Panc1 (cell line): ENCODE measurements at regions not wholly inside any gene's neighbourhood (a gene's known extent, or its start where the extent isn't known, plus 50 kb on each side); places are given as distances from the start of the nearest gene placed in this dataset.

Source experiments
- CTCF ChIP-seq: fragments of 450-650 bp; IDR thresholded peaks from 2 replicates; pipeline ENCODE4 v1.5.1; 2017; ENCODE audit warnings: mild to moderate bottlenecking
- POLR2AphosphoS5 ChIP-seq: IDR thresholded peaks from 2 replicates; pipeline ENCODE4 v1.6.1; 2012; ENCODE audit warnings: mild to moderate bottlenecking, low read depth, low read length, moderate library complexity
- REST ChIP-seq, 2 experiments: IDR thresholded peaks; 2 replicates each; pipeline ENCODE4 v1.6.1; 2011 to 2012; ENCODE audit warnings: low read depth in 2 of 2, control low read depth in 1 of 2, low read length in 1 of 2, mild to moderate bottlenecking in 1 of 2, moderate library complexity in 1 of 2; ENCODE audit not compliant: insufficient read depth in 1 of 2
- SIN3A ChIP-seq: IDR thresholded peaks from 2 replicates; pipeline ENCODE4 v1.6.1; 2012; ENCODE audit warnings: low read depth, mild to moderate bottlenecking, low read length, moderate library complexity, borderline replicate concordance; ENCODE audit not compliant: insufficient read depth
- TCF7L2 ChIP-seq: IDR thresholded peaks from 2 replicates; pipeline ENCODE4 v1.6.1; 2011; ENCODE audit warnings: mild to moderate bottlenecking, low read depth, low read length, inconsistent platforms

- TF ChIP-seq CTCF = no peak
- TF ChIP-seq SIN3A = no peak
- TF ChIP-seq REST (IDR thresholded peaks at IDR 0.05; ENCODE audit: insufficient read depth in 1 of 2, low read depth in 2 of 2, low read length in 1 of 2) = no peak
- TF ChIP-seq POLR2AphosphoS5 = no peak
- TF ChIP-seq TCF7L2 = no peak
Observed at GRCh38 chr13:42720113-42720857, 61.1 kb upstream of the FAM216B start.
